ENCODE measurements at regions not wholly inside any gene's neighbourhood (a gene's known extent, or its start where the extent isn't known, plus 50 kb on each side); places are given as distances from the start of the nearest gene placed in this dataset.

DNA sequence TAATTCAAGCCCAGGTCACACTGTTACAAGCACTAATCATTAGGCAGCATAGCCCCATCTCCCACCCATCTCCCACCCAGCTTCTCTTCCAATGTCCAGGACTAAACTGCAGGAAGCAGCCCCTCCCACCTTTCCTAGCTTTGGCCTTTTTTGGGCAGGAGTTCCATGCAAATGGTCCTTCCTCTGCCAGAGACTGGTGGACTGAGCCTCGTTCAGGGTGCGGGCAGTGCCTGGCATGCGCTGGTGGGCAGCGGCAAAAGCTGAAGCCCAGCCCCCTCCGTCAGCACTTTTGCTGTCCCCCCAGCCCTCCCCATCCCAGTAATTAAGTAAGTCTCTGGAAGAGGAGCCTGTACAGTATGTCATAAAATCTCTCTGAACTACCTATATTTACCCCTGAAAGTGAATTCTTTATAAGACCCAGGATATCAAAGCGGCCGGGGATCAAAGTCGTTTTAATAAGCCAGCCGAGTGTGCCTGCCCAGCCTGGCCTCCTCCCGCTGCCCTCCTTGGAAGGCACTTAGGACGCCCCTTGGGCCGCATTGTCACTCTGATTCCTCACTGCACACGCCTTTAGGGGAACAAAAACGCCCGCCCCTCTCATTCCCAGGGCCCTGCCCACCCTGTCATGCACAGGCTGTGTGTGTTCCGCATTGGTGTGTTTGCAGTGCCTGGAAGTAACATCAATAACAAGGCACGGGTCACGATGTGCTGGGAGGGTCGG lies 109.9 kb downstream of the IRX5 start:
- Histone ChIP-seq H3K4me3 (ENCODE audit: low read depth, low read length) (no peak overlapping the region), H3K36me3 (ENCODE audit: control insufficient read depth, insufficient read depth, low read length) (no peaks in the 10 kb centered on the region), H3K27me3 (ENCODE audit: control insufficient read depth, insufficient read depth, low read length) (no peaks in the 10 kb centered on the region)
- TF ChIP-seq CTCF (IDR thresholded peaks at IDR 0.05; ENCODE audit: insufficient read depth, low read depth, low read length) = no peak
- ChIA-PET POLR2A (no interaction called here), CTCF (no interaction called here)
- no peak for DNase-seq (ENCODE audit: low read depth)

- CTCF ChIA-PET = no interaction called here
- POLR2A ChIA-PET = no interaction called here
- H3K4me3 ChIP-seq (ENCODE audit: low read depth, low read length) = no peak overlapping the region
- no peaks in the 10 kb centered on the region; the same call in 1 of the 2 replicates for H3K27me3 ChIP-seq (ENCODE audit: control insufficient read depth, insufficient read depth, low read length)
- no peak for TF ChIP-seq CTCF (IDR thresholded peaks at IDR 0.05; ENCODE audit: insufficient read depth, low read depth, low read length)
- DNase-seq (ENCODE audit: low read depth) = no peak
- no peaks in the 10 kb centered on the region for H3K36me3 ChIP-seq (ENCODE audit: control insufficient read depth, insufficient read depth, low read length)
Observed at GRCh38 chr16:55041540-55042234, 111.0 kb downstream of the IRX5 start.

DNA sequence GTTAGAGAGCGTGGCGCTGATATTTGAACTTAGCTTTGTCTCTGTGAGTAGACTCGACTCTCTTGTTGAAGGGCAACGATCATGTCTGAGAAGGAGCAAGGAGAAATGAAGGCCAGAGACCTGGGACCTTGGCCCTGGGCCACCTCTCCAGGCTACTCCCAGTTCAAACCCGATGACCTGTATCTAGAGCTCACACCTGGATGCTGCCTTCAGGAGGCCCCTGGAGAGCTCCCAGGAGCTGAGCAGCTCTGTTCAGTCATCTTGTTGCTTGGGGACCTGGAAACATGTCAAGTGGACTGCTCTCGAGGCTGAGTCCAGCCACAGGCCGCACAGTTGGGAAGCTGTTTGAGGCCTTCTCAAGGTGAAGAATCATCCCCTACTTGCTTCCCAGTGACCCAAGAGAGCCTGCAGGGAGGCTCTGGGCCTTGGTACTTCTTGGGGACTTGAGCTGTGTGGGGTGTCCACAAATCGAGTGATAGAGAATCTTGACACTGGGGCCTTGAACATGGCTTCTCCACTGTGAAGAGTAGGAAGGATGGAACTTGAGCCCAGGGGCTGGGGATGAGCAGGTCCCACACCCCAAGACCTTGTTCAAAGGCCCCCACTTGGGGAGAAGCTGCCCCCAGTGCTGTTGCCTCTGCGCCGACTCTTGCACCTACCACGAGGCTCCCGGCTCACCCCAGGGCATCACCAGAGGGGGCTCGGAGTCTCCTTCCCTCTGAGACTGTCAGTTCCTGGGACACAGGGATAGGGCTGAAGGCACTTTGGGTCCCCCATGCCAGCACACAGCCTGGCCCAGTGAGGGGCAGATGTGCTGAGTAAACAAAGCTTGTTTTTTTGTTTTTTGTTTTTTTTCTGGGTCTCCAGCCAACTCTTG lies 112.1 kb downstream of the IRX5 start:
- no peak for DNase-seq (ENCODE audit: low read depth)
- Histone ChIP-seq H3K27me3 (ENCODE audit: control insufficient read depth, insufficient read depth, low read length) (no peaks in the 10 kb centered on the region; the same call in 1 of the 2 replicates), H3K4me3 (ENCODE audit: low read depth, low read length) (no peak overlapping the region), H3K36me3 (ENCODE audit: control insufficient read depth, insufficient read depth, low read length) (no peaks in the 10 kb centered on the region)
- TF ChIP-seq CTCF (IDR thresholded peaks at IDR 0.05; ENCODE audit: insufficient read depth, low read depth, low read length) = no peak
- CTCF ChIA-PET = no interaction called here
- POLR2A ChIA-PET = no interaction called here

- Histone ChIP-seq H3K36me3 (ENCODE audit: control insufficient read depth, insufficient read depth, low read length) (no peaks in the 10 kb centered on the region), H3K4me3 (ENCODE audit: low read depth, low read length) (no peak overlapping the region), H3K27me3 (ENCODE audit: control insufficient read depth, insufficient read depth, low read length) (no peaks in the 10 kb centered on the region; the same call in 1 of the 2 replicates)
- TF ChIP-seq CTCF (IDR thresholded peaks at IDR 0.05; ENCODE audit: insufficient read depth, low read depth, low read length) = no peak
- CTCF ChIA-PET = no interaction called here
- no peak for DNase-seq (ENCODE audit: low read depth)
- POLR2A ChIA-PET = no interaction called here
Observed at GRCh38 chr16:55043499-55043898, 112.8 kb downstream of the IRX5 start.

Measured in BJ (cell line).